ENCODE measurements at regions not wholly inside any gene's neighbourhood (a gene's known extent, or its start where the extent isn't known, plus 50 kb on each side); places are given as distances from the start of the nearest gene placed in this dataset.
A peak's percentile ranks its signal among the peaks of the same experiment; 100 is the strongest.

DNA sequence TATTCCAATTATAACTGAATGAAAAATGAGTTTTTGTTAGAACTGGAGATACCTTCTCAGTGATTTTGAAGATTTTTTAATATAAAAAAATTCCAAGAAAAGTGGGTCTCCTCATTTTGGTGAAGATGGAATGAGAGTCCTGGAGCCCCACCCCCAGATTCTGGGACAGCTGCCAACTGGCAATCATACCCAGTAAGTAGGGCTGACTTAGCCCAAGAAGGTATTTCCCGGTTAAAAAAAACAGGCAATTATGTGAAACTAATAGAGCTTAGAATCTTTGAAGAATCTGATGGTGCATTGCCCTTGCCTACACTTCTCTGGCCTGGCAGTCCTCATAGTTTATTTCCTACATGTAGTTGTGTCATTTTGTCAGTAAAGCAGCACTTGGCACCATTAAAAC is 52.8 kb upstream of the VWDE start:
- Histone ChIP-seq H3K4me3 (ENCODE audit: low read length) (no peak overlapping the region), H3K9me3 (ENCODE audit: low read length) (no peaks in the 10 kb centered on the region), H3K36me3 (ENCODE audit: low read depth, low read length) (no peaks in the 10 kb centered on the region), H3K9me2 (replicated peaks; ENCODE audit: low read length) (no peaks in the 10 kb centered on the region), H3K4me2 (ENCODE audit: low read length) (no peak overlapping the region), H3F3A (ENCODE audit: low read length, unreplicated experiment) (no peaks in the 10 kb centered on the region), H3K4me1 (ENCODE audit: insufficient read depth, low read length) (no peaks in the 10 kb centered on the region), H2AFZ (ENCODE audit: low read length) (no peak overlapping the region), H4K20me1 (ENCODE audit: low read length) (no peaks in the 10 kb centered on the region), H3K79me2 (ENCODE audit: low read length) (no peaks in the 10 kb centered on the region), H3K9ac (ENCODE audit: low read length) (no peak overlapping the region), H3K27ac (ENCODE audit: low read length) (no peak overlapping the region), H3K27me3 (ENCODE audit: low read length) (no peaks in the 10 kb centered on the region)
- intact Hi-C loops (cut with micrococcal nuclease) = no loop called here
- BruUV-seq (replicated peaks) = no TSS peak
- CTCF ChIA-PET = no interaction called here
- ATAC-seq (no peak), DNase-seq (peak; percentile 28)
- POLR2A ChIA-PET (ENCODE audit: unreplicated experiment) = no interaction called here
- TF ChIP-seq EZH2 (IDR thresholded peaks at IDR 0.05; ENCODE audit: low read length, unreplicated experiment) = no peak
- TF ChIP-seq, protein P1, sequence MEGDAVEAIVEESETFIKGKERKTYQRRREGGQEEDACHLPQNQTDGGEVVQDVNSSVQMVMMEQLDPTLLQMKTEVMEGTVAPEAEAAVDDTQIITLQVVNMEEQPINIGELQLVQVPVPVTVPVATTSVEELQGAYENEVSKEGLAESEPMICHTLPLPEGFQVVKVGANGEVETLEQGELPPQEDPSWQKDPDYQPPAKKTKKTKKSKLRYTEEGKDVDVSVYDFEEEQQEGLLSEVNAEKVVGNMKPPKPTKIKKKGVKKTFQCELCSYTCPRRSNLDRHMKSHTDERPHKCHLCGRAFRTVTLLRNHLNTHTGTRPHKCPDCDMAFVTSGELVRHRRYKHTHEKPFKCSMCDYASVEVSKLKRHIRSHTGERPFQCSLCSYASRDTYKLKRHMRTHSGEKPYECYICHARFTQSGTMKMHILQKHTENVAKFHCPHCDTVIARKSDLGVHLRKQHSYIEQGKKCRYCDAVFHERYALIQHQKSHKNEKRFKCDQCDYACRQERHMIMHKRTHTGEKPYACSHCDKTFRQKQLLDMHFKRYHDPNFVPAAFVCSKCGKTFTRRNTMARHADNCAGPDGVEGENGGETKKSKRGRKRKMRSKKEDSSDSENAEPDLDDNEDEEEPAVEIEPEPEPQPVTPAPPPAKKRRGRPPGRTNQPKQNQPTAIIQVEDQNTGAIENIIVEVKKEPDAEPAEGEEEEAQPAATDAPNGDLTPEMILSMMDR (conservative IDR thresholded peaks at IDR 0.05; ENCODE audit: low read depth, low read length) = no peak
- TF ChIP-seq EZH2phosphoT487 (IDR thresholded peaks at IDR 0.05; ENCODE audit: borderline replicate concordance, low read length) = no peak

DNA sequence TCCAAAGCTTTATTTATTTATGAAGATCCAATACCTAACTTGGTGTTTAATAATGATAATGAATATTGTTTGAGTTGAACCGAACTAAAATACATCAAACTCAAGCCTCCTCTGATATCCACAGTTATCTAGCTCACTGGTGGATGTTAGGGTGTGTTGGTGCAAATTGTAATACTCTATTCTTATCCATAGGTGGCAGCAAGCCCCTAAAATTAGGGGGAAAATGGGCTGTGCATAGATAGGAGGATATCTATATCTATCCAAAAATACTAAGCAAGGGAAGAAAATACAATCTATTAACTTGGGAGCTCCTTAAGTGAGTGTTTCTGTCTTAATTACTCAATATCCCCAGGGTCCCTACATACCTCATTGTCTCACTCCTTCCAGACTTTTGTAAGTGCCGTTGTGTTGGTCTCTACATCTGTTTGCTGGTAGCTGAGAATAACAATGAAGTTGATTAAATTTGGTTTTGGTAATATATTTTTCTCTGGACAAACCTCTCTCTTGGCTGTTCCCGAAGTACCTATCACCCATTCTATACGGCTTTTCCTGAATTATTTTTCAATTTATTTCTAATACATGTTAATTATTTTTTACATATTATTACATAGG is 55.0 kb upstream of the VWDE start:
- no peak overlapping the region for H3K27ac ChIP-seq (ENCODE audit: low read length)
- no peak overlapping the region for H3K4me3 ChIP-seq (ENCODE audit: low read length)
- H3K9ac ChIP-seq (ENCODE audit: low read length) = no peak overlapping the region
- TF ChIP-seq EZH2 (IDR thresholded peaks at IDR 0.05; ENCODE audit: low read length, unreplicated experiment) = no peak
- TF ChIP-seq, protein P1 (conservative IDR thresholded peaks at IDR 0.05; ENCODE audit: low read depth, low read length) = peak; percentile 88
- no peak for TF ChIP-seq EZH2phosphoT487 (IDR thresholded peaks at IDR 0.05; ENCODE audit: borderline replicate concordance, low read length)
- no peaks in the 10 kb centered on the region for H3K79me2 ChIP-seq (ENCODE audit: low read length)
- ChIA-PET POLR2A (ENCODE audit: unreplicated experiment) (no interaction called here), CTCF (interaction anchor here (0.5 to 2.3 kb wide), 18 partner anchors 17 to 559 kb away, joined by 3 to 73 read pairs (median 4); no protein-coding TSS in a partner anchor)
- ATAC-seq = peak; percentile 100
- no TSS peak for BruUV-seq (replicated peaks)
- no peaks in the 10 kb centered on the region for H3K27me3 ChIP-seq (ENCODE audit: low read length)
- no peaks in the 10 kb centered on the region for H4K20me1 ChIP-seq (ENCODE audit: low read length)
- no peaks in the 10 kb centered on the region for H3K4me1 ChIP-seq (ENCODE audit: insufficient read depth, low read length)
- DNase-seq = peak; percentile 77
- intact Hi-C loops (cut with micrococcal nuclease) = loop anchor here (1.0 to 2.0 kb wide), 4 partner anchors 32 to 166 kb away; no protein-coding TSS in a partner anchor
- no peaks in the 10 kb centered on the region for H3F3A ChIP-seq (ENCODE audit: low read length, unreplicated experiment)
- no peaks in the 10 kb centered on the region for H3K9me3 ChIP-seq (ENCODE audit: low read length)
- H3K9me2 ChIP-seq (replicated peaks; ENCODE audit: low read length) = no peaks in the 10 kb centered on the region
- no peak overlapping the region for H3K4me2 ChIP-seq (ENCODE audit: low read length)
- H3K36me3 ChIP-seq (ENCODE audit: low read depth, low read length) = no peaks in the 10 kb centered on the region
- no peak overlapping the region for H2AFZ ChIP-seq (ENCODE audit: low read length)

DNA sequence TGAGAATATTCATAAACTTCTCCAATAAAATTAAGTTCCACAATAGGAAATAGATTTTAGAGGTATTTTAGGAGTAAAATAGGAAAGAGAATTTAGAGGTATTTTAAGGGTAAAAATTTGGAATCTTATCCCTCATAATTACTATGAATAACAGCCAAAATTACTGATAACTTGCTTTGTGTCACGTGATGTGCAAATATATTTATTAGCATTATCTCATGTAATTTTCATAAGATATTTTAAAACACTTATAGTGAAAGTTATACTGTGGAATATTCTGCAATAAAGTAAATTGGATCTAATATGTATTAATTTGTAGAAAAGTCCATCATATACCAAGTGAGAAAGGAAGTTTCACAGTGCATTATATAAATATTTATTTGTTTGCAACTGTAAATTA is 64.2 kb upstream of the VWDE start:
- BruUV-seq (replicated peaks) = no TSS peak
- H3K36me3 ChIP-seq (ENCODE audit: low read depth, low read length) = no peaks in the 10 kb centered on the region
- TF ChIP-seq, protein P1 (conservative IDR thresholded peaks at IDR 0.05; ENCODE audit: low read depth, low read length) = no peak
- TF ChIP-seq EZH2 (IDR thresholded peaks at IDR 0.05; ENCODE audit: low read length, unreplicated experiment) = no peak
- H3K79me2 ChIP-seq (ENCODE audit: low read length) = no peaks in the 10 kb centered on the region
- H3F3A ChIP-seq (ENCODE audit: low read length, unreplicated experiment) = no peaks in the 10 kb centered on the region
- CTCF ChIA-PET = no interaction called here
- ATAC-seq (no peak), DNase-seq (no peak)
- no peak overlapping the region for H3K4me2 ChIP-seq (ENCODE audit: low read length)
- H3K9ac ChIP-seq (ENCODE audit: low read length) = no peak overlapping the region
- no peak overlapping the region for H3K27ac ChIP-seq (ENCODE audit: low read length)
- no peaks in the 10 kb centered on the region for H3K4me1 ChIP-seq (ENCODE audit: insufficient read depth, low read length)
- H4K20me1 ChIP-seq (ENCODE audit: low read length) = no peaks in the 10 kb centered on the region
- no peaks in the 10 kb centered on the region for H3K9me3 ChIP-seq (ENCODE audit: low read length)
- intact Hi-C loops (cut with micrococcal nuclease) = no loop called here
- no peaks in the 10 kb centered on the region for H3K9me2 ChIP-seq (replicated peaks; ENCODE audit: low read length)
- H2AFZ ChIP-seq (ENCODE audit: low read length) = no peak overlapping the region
- H3K27me3 ChIP-seq (ENCODE audit: low read length) = no peaks in the 10 kb centered on the region
- POLR2A ChIA-PET (ENCODE audit: unreplicated experiment) = no interaction called here
- no peak overlapping the region for H3K4me3 ChIP-seq (ENCODE audit: low read length)

All from PC-3 (cell line).